ENCODE measurements at regions not wholly inside any gene's neighbourhood (a gene's known extent, or its start where the extent isn't known, plus 50 kb on each side); places are given as distances from the start of the nearest gene placed in this dataset.
"Not testable (repeated sequence)": the region's sequence is repeated elsewhere in the genome, so short reads cannot be mapped to it uniquely, and the experiment has no call there.

DNA sequence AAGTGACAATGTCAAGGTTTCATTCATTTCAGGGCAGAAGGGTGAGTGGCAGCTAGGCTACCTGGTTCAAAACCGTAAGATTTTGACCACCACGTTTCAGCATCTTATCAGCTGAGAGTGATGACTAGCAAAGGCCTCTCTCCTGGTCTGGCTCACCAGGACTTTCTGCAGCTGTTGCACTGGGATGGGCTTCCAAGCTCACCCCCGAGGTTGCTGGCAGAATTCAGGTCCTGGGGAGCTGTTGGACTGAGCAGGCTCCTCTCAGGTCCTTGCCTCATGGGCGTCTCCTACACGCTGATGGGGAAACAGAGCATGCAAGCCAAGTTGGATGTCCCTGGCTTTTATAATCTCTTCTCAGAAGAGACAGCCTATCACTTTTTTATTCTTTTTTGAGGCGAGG, 88.8 kb upstream of the RNU6-1 start:
- no peak for TF ChIP-seq EZH2phosphoT487 (IDR thresholded peaks at IDR 0.05; ENCODE audit: low read length)
- Histone ChIP-seq H3F3A (ENCODE audit: insufficient read depth, low read length) (no peaks in the 10 kb centered on the region), H3K9me3 (replicated peaks; ENCODE audit: insufficient read depth, low read length) (no peaks in the 10 kb centered on the region), H3K4me3 (ENCODE audit: low read length) (no peak overlapping the region), H4K20me1 (ENCODE audit: insufficient read depth, low read length) (no peaks in the 10 kb centered on the region), H3K9ac (ENCODE audit: low read length) (no peak overlapping the region), H3K9me2 (replicated peaks; ENCODE audit: insufficient read depth, low read length) (no peaks in the 10 kb centered on the region), H3K27me3 (replicated peaks; ENCODE audit: insufficient read depth, low read length) (no peaks in the 10 kb centered on the region), H2AFZ (ENCODE audit: low read length) (no peak overlapping the region), H3K4me1 (ENCODE audit: low read length) (no peaks in the 10 kb centered on the region), H3K4me2 (ENCODE audit: low read depth, low read length) (no peak overlapping the region), H3K79me2 (ENCODE audit: low read length) (no peaks in the 10 kb centered on the region), H3K36me3 (replicated peaks; ENCODE audit: insufficient read depth, low read length) (no peaks in the 10 kb centered on the region), H3K27ac (ENCODE audit: low read length) (no peak overlapping the region)
- no peak for DNase-seq

GRCh38 chr15:67930720-67931119, 90.9 kb upstream of the RNU6-1 start:
- TF ChIP-seq EZH2 (optimal IDR thresholded peaks at IDR 0.05; ENCODE audit: low read depth, low read length), result no peak
- TF ChIP-seq CTCF (IDR thresholded peaks at IDR 0.05; ENCODE audit: low read length), result no peak
- no peak for TF ChIP-seq EZH2phosphoT487 (IDR thresholded peaks at IDR 0.05; ENCODE audit: low read length)
- Histone ChIP-seq H2AFZ (ENCODE audit: low read length) (no peak overlapping the region), H3K79me2 (ENCODE audit: low read length) (no peaks in the 10 kb centered on the region), H3K9me2 (replicated peaks; ENCODE audit: insufficient read depth, low read length) (no peaks in the 10 kb centered on the region), H3K4me1 (ENCODE audit: low read length) (no peaks in the 10 kb centered on the region), H3K4me2 (ENCODE audit: low read depth, low read length) (no peak overlapping the region), H4K20me1 (ENCODE audit: insufficient read depth, low read length) (no peaks in the 10 kb centered on the region), H3K4me3 (ENCODE audit: low read length) (no peak overlapping the region), H3K9me3 (replicated peaks; ENCODE audit: insufficient read depth, low read length) (no peaks in the 10 kb centered on the region), H3K36me3 (replicated peaks; ENCODE audit: insufficient read depth, low read length) (no peaks in the 10 kb centered on the region), H3K9ac (ENCODE audit: low read length) (no peak overlapping the region), H3F3A (ENCODE audit: insufficient read depth, low read length) (no peaks in the 10 kb centered on the region), H3K27ac (ENCODE audit: low read length) (no peak overlapping the region), H3K27me3 (replicated peaks; ENCODE audit: insufficient read depth, low read length) (no peaks in the 10 kb centered on the region)
- DNase-seq, result no peak

GRCh38 chr15:67931861-67932260, 92.0 kb upstream of the RNU6-1 start:
- Histone ChIP-seq H3K4me2 (ENCODE audit: low read depth, low read length) (no peak overlapping the region), H3K4me1 (ENCODE audit: low read length) (no peaks in the 10 kb centered on the region), H4K20me1 (ENCODE audit: insufficient read depth, low read length) (no peaks in the 10 kb centered on the region), H3K9me2 (replicated peaks; ENCODE audit: insufficient read depth, low read length) (no peaks in the 10 kb centered on the region), H3K4me3 (ENCODE audit: low read length) (no peak overlapping the region), H3K27me3 (replicated peaks; ENCODE audit: insufficient read depth, low read length) (no peaks in the 10 kb centered on the region), H3K36me3 (replicated peaks; ENCODE audit: insufficient read depth, low read length) (no peaks in the 10 kb centered on the region), H3F3A (ENCODE audit: insufficient read depth, low read length) (no peaks in the 10 kb centered on the region), H3K9me3 (replicated peaks; ENCODE audit: insufficient read depth, low read length) (no peaks in the 10 kb centered on the region), H3K27ac (ENCODE audit: low read length) (no peak overlapping the region), H2AFZ (ENCODE audit: low read length) (no peak overlapping the region), H3K9ac (ENCODE audit: low read length) (no peak overlapping the region), H3K79me2 (ENCODE audit: low read length) (no peaks in the 10 kb centered on the region)
- no peak for TF ChIP-seq EZH2 (optimal IDR thresholded peaks at IDR 0.05; ENCODE audit: low read depth, low read length)
- TF ChIP-seq CTCF (IDR thresholded peaks at IDR 0.05; ENCODE audit: low read length), result no peak
- no peak for TF ChIP-seq EZH2phosphoT487 (IDR thresholded peaks at IDR 0.05; ENCODE audit: low read length)
- no peak for DNase-seq

- not testable (repeated sequence) for H3K27me3 ChIP-seq (replicated peaks; ENCODE audit: insufficient read depth, low read length); H3K4me2 ChIP-seq (ENCODE audit: low read depth, low read length); H3K9me2 ChIP-seq (replicated peaks; ENCODE audit: insufficient read depth, low read length); H3K79me2 ChIP-seq (ENCODE audit: low read length); H3F3A ChIP-seq (ENCODE audit: insufficient read depth, low read length); H4K20me1 ChIP-seq (ENCODE audit: insufficient read depth, low read length); H3K9ac ChIP-seq (ENCODE audit: low read length); H2AFZ ChIP-seq (ENCODE audit: low read length); DNase-seq; H3K4me1 ChIP-seq (ENCODE audit: low read length); H3K9me3 ChIP-seq (replicated peaks; ENCODE audit: insufficient read depth, low read length); H3K27ac ChIP-seq (ENCODE audit: low read length); H3K4me3 ChIP-seq (ENCODE audit: low read length); H3K36me3 ChIP-seq (replicated peaks; ENCODE audit: insufficient read depth, low read length)
Observed at GRCh38 chr15:67934126-67934525, 94.3 kb upstream of the RNU6-1 start.

All from MM.1S (cell line).